GM19025 (cell line): ENCODE measurements at regions not wholly inside any gene's neighbourhood (a gene's known extent, or its start where the extent isn't known, plus 50 kb on each side); places are given as distances from the start of the nearest gene placed in this dataset.

Source experiments
- ATAC-seq: cut with Tn5 transposase; IDR thresholded peaks from one replicate; pipeline ENCODE4 v1.9.1; 2021; ENCODE audit warnings: mild to moderate bottlenecking, low read depth, moderate library complexity; ENCODE audit not compliant: unreplicated experiment

GRCh38 chr7:155921086-155921803 lies 109.0 kb upstream of the SHH start:
- ATAC-seq = no peak

GRCh38 chr7:155920068-155920461 lies 107.8 kb upstream of the SHH start:
- no peak for ATAC-seq

GRCh38 chr7:155919391-155920067 lies 107.3 kb upstream of the SHH start:
- no peak for ATAC-seq

GRCh38 chr7:155918720-155919390 lies 106.6 kb upstream of the SHH start:
- ATAC-seq = no peak

- no peak for ATAC-seq
Measured at GRCh38 chr7:155917836-155918430, 105.7 kb upstream of the SHH start.

- ATAC-seq = no peak
Measured at GRCh38 chr7:155916926-155917655, 104.8 kb upstream of the SHH start.

GRCh38 chr7:155914341-155914740 lies 102.1 kb upstream of the SHH start:
- no peak for ATAC-seq

GRCh38 chr7:155913719-155914118 lies 101.5 kb upstream of the SHH start:
- ATAC-seq = no peak

- no peak for ATAC-seq
Measured at GRCh38 chr7:155913291-155913690, 101.0 kb upstream of the SHH start.

GRCh38 chr7:155911471-155912105 lies 99.3 kb upstream of the SHH start:
- ATAC-seq = no peak

- no peak for ATAC-seq
Measured at GRCh38 chr7:155908385-155908784, 96.1 kb upstream of the SHH start.

- no peak for ATAC-seq
Measured at GRCh38 chr7:155907450-155908200, 95.4 kb upstream of the SHH start.

GRCh38 chr7:155901176-155901575 lies 88.9 kb upstream of the SHH start:
- no peak for ATAC-seq

- no peak for ATAC-seq
Measured at GRCh38 chr7:155899596-155899995, 87.3 kb upstream of the SHH start.

GRCh38 chr7:155897758-155898386 lies 85.6 kb upstream of the SHH start:
- ATAC-seq = no peak

- no peak for ATAC-seq
Measured at GRCh38 chr7:155896531-155897263, 84.4 kb upstream of the SHH start.

- ATAC-seq = no peak
Measured at GRCh38 chr7:155893664-155894063, 81.4 kb upstream of the SHH start.

GRCh38 chr7:155893176-155893575 lies 80.9 kb upstream of the SHH start:
- ATAC-seq = no peak
